ENCODE measurements at regions not wholly inside any gene's neighbourhood (a gene's known extent, or its start where the extent isn't known, plus 50 kb on each side); places are given as distances from the start of the nearest gene placed in this dataset.

- H3K9me3 Mint-ChIP-seq (ENCODE audit: low read depth) = no peaks in the 10 kb centered on the region
- no peaks in the 10 kb centered on the region for H3K27me3 Mint-ChIP-seq
- DNase-seq = no peak
- ChIA-PET POLR2A (no interaction called here), CTCF (no interaction called here)
- no peak for ATAC-seq
- no peaks in the 10 kb centered on the region for H3K4me1 Mint-ChIP-seq
- H3K4me3 Mint-ChIP-seq = no peak overlapping the region
- intact Hi-C loops (cut with DNase I, micrococcal nuclease) = no loop called here
- H3K36me3 Mint-ChIP-seq (ENCODE audit: low read depth) = no peaks in the 10 kb centered on the region
- no peak overlapping the region for H3K27ac Mint-ChIP-seq
Observed at GRCh38 chr6:168744861-168745260, 303.9 kb downstream of the SMOC2 start.

- Mint-ChIP-seq H3K4me3 (no peak overlapping the region), H3K9me3 (ENCODE audit: low read depth) (peaks cover 8% of the 10 kb centered on the region), H3K36me3 (ENCODE audit: low read depth) (no peaks in the 10 kb centered on the region), H3K27me3 (no peaks in the 10 kb centered on the region), H3K4me1 (no peaks in the 10 kb centered on the region), H3K27ac (no peak overlapping the region)
- ATAC-seq (no peak), DNase-seq (no peak)
- POLR2A ChIA-PET = no interaction called here
- intact Hi-C loops (cut with DNase I, micrococcal nuclease) = no loop called here
- CTCF ChIA-PET = interaction anchor here (0.6 kb wide), 1 partner anchor 26 kb away, joined by 3 read pairs; no protein-coding TSS in a partner anchor
Observed at GRCh38 chr6:168741942-168742782, 301.2 kb downstream of the SMOC2 start.

GRCh38 chr6:168741305-168741704, 300.3 kb downstream of the SMOC2 start:
- Mint-ChIP-seq H3K36me3 (ENCODE audit: low read depth) (no peaks in the 10 kb centered on the region), H3K9me3 (ENCODE audit: low read depth) (peaks cover 12% of the 10 kb centered on the region), H3K27ac (no peak overlapping the region), H3K4me1 (no peaks in the 10 kb centered on the region), H3K4me3 (no peak overlapping the region), H3K27me3 (no peaks in the 10 kb centered on the region)
- intact Hi-C loops (cut with DNase I, micrococcal nuclease) = no loop called here
- DNase-seq (no peak), ATAC-seq (no peak)
- CTCF ChIA-PET = no interaction called here
- POLR2A ChIA-PET = no interaction called here

- POLR2A ChIA-PET = no interaction called here
- intact Hi-C loops (cut with DNase I, micrococcal nuclease) = no loop called here
- DNase-seq (no peak), ATAC-seq (no peak)
- no peaks in the 10 kb centered on the region for H3K4me1 Mint-ChIP-seq
- H3K27me3 Mint-ChIP-seq = no peaks in the 10 kb centered on the region
- CTCF ChIA-PET = no interaction called here
- H3K9me3 Mint-ChIP-seq (ENCODE audit: low read depth) = peaks cover 12% of the 10 kb centered on the region
- no peaks in the 10 kb centered on the region for H3K36me3 Mint-ChIP-seq (ENCODE audit: low read depth)
- H3K4me3 Mint-ChIP-seq = no peak overlapping the region
- no peak overlapping the region for H3K27ac Mint-ChIP-seq
Observed at GRCh38 chr6:168739381-168739780, 298.4 kb downstream of the SMOC2 start.

GRCh38 chr6:168737481-168737880, 296.5 kb downstream of the SMOC2 start:
- CTCF ChIA-PET = no interaction called here
- H3K4me1 Mint-ChIP-seq = no peaks in the 10 kb centered on the region
- H3K36me3 Mint-ChIP-seq (ENCODE audit: low read depth) = no peaks in the 10 kb centered on the region
- ATAC-seq (no peak), DNase-seq (no peak)
- POLR2A ChIA-PET = no interaction called here
- no peak overlapping the region for H3K4me3 Mint-ChIP-seq
- H3K27me3 Mint-ChIP-seq = no peaks in the 10 kb centered on the region
- peaks cover 12% of the 10 kb centered on the region for H3K9me3 Mint-ChIP-seq (ENCODE audit: low read depth)
- H3K27ac Mint-ChIP-seq = no peak overlapping the region
- intact Hi-C loops (cut with DNase I, micrococcal nuclease) = no loop called here

GRCh38 chr6:168737014-168737413, 296.0 kb downstream of the SMOC2 start:
- H3K4me3 Mint-ChIP-seq = no peak overlapping the region
- no peak for ATAC-seq
- ChIA-PET POLR2A (no interaction called here), CTCF (no interaction called here)
- H3K27me3 Mint-ChIP-seq = no peaks in the 10 kb centered on the region
- intact Hi-C loops (cut with DNase I, micrococcal nuclease) = no loop called here
- H3K4me1 Mint-ChIP-seq = no peaks in the 10 kb centered on the region
- H3K27ac Mint-ChIP-seq = no peak overlapping the region
- no peak for DNase-seq
- peaks cover 12% of the 10 kb centered on the region for H3K9me3 Mint-ChIP-seq (ENCODE audit: low read depth)
- no peaks in the 10 kb centered on the region for H3K36me3 Mint-ChIP-seq (ENCODE audit: low read depth)

- Mint-ChIP-seq H3K9me3 (ENCODE audit: low read depth) (peaks cover 12% of the 10 kb centered on the region), H3K4me3 (no peak overlapping the region), H3K27me3 (no peaks in the 10 kb centered on the region), H3K4me1 (no peaks in the 10 kb centered on the region), H3K27ac (no peak overlapping the region), H3K36me3 (ENCODE audit: low read depth) (no peaks in the 10 kb centered on the region)
- intact Hi-C loops (cut with DNase I, micrococcal nuclease) = no loop called here
- CTCF ChIA-PET = no interaction called here
- DNase-seq (no peak), ATAC-seq (no peak)
- POLR2A ChIA-PET = no interaction called here
Observed at GRCh38 chr6:168736039-168736438, 295.1 kb downstream of the SMOC2 start.

GRCh38 chr6:168735268-168735949, 294.4 kb downstream of the SMOC2 start:
- ATAC-seq (no peak), DNase-seq (no peak)
- no peaks in the 10 kb centered on the region for H3K27me3 Mint-ChIP-seq
- ChIA-PET CTCF (no interaction called here), POLR2A (no interaction called here)
- H3K9me3 Mint-ChIP-seq (ENCODE audit: low read depth) = peaks cover 12% of the 10 kb centered on the region
- intact Hi-C loops (cut with DNase I, micrococcal nuclease) = no loop called here
- H3K36me3 Mint-ChIP-seq (ENCODE audit: low read depth) = no peaks in the 10 kb centered on the region
- H3K4me1 Mint-ChIP-seq = no peaks in the 10 kb centered on the region
- H3K4me3 Mint-ChIP-seq = no peak overlapping the region
- H3K27ac Mint-ChIP-seq = no peak overlapping the region

GRCh38 chr6:168734523-168734922, 293.5 kb downstream of the SMOC2 start:
- DNase-seq = no peak
- ATAC-seq = no peak
- no peaks in the 10 kb centered on the region for H3K4me1 Mint-ChIP-seq
- H3K27ac Mint-ChIP-seq = no peak overlapping the region
- H3K36me3 Mint-ChIP-seq (ENCODE audit: low read depth) = no peaks in the 10 kb centered on the region
- H3K27me3 Mint-ChIP-seq = no peaks in the 10 kb centered on the region
- no peak overlapping the region for H3K4me3 Mint-ChIP-seq
- intact Hi-C loops (cut with DNase I, micrococcal nuclease) = no loop called here
- ChIA-PET POLR2A (no interaction called here), CTCF (no interaction called here)
- peaks cover 12% of the 10 kb centered on the region for H3K9me3 Mint-ChIP-seq (ENCODE audit: low read depth)

- Mint-ChIP-seq H3K27ac (no peak overlapping the region), H3K4me3 (no peak overlapping the region), H3K27me3 (no peaks in the 10 kb centered on the region), H3K4me1 (no peaks in the 10 kb centered on the region), H3K9me3 (ENCODE audit: low read depth) (peaks cover 8% of the 10 kb centered on the region), H3K36me3 (ENCODE audit: low read depth) (no peaks in the 10 kb centered on the region)
- ChIA-PET POLR2A (no interaction called here), CTCF (no interaction called here)
- DNase-seq (no peak), ATAC-seq (no peak)
- intact Hi-C loops (cut with DNase I, micrococcal nuclease) = no loop called here
Observed at GRCh38 chr6:168732676-168733075, 291.7 kb downstream of the SMOC2 start.

- Mint-ChIP-seq H3K9me3 (ENCODE audit: low read depth) (no peaks in the 10 kb centered on the region), H3K4me3 (no peak overlapping the region), H3K27ac (no peak overlapping the region), H3K4me1 (no peaks in the 10 kb centered on the region), H3K27me3 (no peaks in the 10 kb centered on the region), H3K36me3 (ENCODE audit: low read depth) (no peaks in the 10 kb centered on the region)
- intact Hi-C loops (cut with DNase I, micrococcal nuclease) = no loop called here
- POLR2A ChIA-PET = no interaction called here
- ATAC-seq (no peak), DNase-seq (no peak)
- CTCF ChIA-PET = no interaction called here
Observed at GRCh38 chr6:168730931-168731716, 290.1 kb downstream of the SMOC2 start.

GRCh38 chr6:168728056-168728455, 287.1 kb downstream of the SMOC2 start:
- Mint-ChIP-seq H3K27ac (no peak overlapping the region), H3K4me3 (no peak overlapping the region), H3K36me3 (ENCODE audit: low read depth) (no peaks in the 10 kb centered on the region), H3K9me3 (ENCODE audit: low read depth) (no peaks in the 10 kb centered on the region), H3K27me3 (no peaks in the 10 kb centered on the region), H3K4me1 (no peaks in the 10 kb centered on the region)
- ChIA-PET POLR2A (no interaction called here), CTCF (no interaction called here)
- DNase-seq (no peak), ATAC-seq (no peak)
- intact Hi-C loops (cut with DNase I, micrococcal nuclease) = no loop called here

Measured in activated CD4-positive, alpha-beta T cell treated with anti-CD3 and anti-CD28 coated beads for 36 hours (primary cell).